SIG-M5 treated with dmso at 0.1 percent for 504 hours (cell line): ENCODE measurements at regions not wholly inside any gene's neighbourhood (a gene's known extent, or its start where the extent isn't known, plus 50 kb on each side); places are given as distances from the start of the nearest gene placed in this dataset.

Source experiments
- DNase-seq: peaks from one replicate; lab custom pipeline; 2025; ENCODE audit not compliant: unreplicated experiment; lab: John Stamatoyannopoulos, UW

DNA sequence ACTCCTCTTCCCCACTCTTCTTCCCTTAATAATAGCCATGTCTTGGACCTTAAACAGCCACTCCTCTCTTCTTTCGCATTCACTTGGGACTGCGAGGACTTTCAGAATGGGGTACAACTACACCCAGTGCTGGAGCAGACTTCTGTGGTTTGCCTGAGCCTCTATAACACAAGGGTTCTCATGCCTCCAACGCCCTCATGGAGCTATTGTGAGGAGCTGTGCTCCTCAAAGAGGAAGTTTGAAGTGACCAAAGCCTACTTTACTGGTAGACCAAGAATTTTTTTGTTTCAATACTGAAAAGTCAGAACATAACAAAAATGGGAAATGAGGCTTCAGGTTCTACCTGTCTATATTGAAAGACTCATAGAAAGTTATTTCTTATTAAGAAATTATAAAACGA, 316.4 kb downstream of the PIK3R1 start:
- no peak for DNase-seq

DNA sequence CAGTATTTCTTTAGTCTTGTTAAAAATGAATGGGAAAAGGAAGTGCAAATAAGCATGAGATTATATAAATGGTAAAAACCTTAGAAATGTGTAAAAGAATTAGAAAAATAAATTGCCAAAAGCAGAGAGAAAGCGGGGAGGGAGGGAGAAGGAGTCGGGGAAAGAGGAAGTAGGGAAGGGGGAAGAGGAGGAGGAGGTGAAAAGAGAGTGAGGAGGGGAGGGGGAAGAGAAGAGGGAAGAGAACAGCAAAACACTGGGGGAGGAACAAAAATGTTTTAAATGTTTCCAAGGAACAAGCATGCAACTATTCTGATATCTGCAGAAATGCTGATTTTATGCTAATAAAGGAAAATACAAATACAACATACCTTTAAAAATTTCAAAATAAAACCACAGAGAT, 317.5 kb downstream of the PIK3R1 start:
- DNase-seq, result peak; percentile 6

DNA sequence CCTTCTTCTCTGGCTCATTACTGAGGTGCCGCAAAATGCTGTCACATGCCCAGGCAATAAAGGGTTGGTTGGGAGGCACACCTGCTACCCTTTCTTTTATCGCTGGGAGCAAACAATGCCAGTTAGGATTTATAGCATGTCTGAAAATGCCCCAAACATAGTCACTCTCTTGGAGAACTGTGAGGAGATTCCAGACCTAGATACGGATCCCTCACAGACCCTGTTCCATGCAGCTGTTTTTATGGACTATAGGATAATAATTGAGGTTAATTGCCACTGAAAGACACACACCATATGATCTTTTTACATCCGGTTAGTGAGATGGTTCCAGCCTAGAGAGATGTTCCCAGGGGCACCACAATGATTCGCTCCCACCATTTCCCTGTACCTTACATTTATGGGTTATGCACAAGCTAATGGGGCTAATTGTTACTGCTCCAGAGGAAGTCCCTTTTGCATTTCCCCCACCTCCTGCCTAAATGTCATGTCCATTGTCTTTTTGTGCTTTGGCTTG, 318.1 kb downstream of the PIK3R1 start:
- DNase-seq, result no peak

DNA sequence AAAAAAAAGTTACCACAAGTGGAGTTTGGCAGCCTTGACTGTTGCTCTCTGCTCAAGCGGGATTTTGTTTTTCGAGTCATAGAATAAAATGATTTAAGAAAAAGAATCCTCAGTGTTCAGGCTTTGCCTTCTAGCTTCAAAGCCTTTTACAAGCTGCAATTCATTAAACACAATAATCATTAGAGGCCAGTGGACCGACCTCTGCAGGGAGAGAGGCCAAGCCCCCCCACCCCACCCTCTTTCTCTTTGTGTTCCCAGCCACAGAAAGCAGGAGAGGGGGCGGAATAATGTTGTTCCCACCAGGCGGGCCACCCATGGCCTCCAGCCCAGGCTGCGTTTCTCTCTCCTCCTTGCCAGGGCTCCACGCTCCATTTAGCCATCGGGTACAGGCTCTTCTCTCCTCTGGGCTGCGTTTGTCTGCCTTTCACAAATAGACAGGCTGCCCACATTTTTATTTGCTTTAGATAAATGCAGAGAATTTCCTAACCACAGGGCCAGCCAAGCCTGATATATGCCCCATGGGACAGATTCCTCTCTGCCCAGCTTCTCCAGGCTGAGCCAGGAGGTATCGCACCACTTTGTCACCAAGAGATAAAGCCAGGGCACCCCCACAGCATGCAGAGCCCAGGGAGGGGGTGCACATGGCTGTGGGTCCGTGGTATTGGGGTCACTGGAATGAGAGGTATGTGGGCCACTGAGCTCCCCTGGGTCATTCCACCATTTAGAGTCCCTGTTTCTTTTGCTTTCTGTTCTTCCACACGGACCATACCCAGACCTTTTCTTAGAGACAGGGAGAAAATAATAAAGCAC, 318.8 kb downstream of the PIK3R1 start:
- DNase-seq, result no peak

DNA sequence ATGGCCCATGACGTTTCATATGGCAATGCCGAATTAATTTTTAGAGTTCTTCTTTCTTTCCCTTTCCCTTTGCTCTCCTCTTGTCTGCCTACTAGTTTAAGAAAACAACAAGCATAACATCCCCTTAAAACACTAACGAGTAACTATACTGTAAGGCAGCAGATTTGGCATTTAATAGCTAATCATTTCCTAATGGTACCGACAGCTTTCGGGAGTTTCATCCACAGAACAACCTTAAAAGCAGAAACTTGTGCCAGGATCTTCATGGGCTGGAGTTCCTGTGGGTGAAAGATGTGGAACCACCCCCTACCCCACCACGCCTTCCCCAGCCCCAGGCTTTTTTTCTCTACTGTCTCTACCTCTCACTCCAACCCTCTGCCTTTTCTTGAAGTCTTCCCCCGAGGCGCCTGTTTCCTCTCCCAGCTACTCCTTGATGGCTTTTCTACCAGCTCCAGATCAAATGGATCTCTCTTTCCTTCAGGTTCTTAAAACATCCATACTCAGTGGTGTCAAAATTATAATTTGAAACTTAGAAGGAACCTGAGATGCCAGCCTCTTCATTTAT, 319.5 kb downstream of the PIK3R1 start:
- no peak for DNase-seq

DNA sequence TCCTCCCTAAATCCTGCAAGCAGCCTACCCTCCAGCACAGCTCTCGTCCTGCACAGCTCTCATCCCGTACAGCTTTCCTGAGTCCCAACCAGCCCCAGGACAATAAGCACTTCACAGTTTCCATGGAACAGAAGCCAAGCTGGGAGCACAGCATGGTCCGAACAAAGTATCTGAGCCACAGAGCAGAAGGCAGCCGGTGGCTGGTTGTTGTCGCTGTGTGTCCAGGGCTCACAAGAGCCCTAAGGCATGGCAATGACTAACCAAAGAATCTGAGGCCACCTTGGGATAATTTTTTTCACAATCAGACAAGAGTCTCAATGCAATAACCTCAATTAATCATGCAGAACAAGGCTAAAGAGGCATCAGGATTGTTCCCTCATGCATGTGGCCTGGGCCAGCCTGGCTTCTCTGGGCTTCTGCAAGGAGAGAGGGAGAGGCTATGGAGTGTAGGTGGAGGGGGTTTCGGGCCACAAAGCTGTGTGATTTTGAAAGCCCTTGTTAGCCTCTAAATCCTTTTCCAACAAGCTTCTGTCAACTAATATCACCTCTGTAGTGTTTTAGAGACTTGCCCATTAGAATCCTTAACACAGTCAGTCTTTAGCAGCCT, 323.4 kb downstream of the PIK3R1 start:
- no peak for DNase-seq

DNA sequence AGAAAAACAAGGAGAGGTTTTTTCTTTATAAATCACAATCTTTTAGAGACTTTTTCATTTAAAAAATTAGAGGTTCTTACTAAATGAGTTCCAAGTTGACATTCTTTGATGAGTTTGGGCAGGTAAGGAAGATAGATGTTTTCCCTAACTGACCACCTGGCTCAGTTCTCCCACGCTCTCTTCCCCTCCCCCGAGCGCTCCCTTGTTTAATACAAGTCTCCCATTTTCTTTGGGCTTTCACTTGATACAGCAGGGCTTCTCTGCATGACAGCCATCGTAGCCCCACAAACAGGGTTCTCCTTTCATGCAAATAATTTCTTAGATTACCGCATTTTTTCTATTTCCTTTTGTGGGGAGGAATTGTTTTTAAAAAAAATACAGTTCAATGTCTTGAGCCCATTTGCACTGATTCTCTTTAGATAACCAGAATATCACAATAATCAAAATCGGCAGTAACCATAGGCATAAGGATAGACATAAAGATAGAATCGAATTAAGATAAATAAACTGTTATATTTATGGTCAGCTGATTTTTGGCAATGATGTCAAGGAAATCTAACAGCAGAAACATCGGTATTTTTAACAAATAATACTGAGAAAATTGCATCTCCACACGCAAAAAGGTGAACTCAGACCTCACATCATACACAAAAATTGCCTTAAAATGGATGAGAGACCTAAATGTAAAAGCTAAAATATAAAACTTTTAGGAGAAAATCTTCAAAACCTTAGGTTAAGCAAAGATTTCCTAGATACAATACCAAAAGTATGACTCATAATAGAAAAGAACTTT, 325.4 kb downstream of the PIK3R1 start:
- no peak for DNase-seq

DNA sequence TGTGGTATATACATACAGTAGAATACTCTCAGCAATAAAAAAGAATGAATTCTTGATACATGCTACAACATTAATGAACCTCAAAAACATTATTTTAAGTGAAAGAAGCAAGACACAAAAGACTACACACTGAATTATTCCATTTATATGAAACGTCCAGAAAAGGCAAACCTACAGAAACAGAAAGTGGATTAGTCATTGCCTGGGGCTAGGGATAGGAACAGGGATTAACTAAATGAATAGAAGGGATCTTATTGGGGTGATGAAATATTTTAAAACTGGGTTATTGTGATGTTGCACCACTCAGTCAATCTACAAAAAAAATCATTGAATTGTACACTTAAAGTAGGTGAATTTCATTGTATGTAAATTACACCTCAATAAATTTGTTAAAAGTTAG, 326.7 kb downstream of the PIK3R1 start:
- DNase-seq, result no peak

DNA sequence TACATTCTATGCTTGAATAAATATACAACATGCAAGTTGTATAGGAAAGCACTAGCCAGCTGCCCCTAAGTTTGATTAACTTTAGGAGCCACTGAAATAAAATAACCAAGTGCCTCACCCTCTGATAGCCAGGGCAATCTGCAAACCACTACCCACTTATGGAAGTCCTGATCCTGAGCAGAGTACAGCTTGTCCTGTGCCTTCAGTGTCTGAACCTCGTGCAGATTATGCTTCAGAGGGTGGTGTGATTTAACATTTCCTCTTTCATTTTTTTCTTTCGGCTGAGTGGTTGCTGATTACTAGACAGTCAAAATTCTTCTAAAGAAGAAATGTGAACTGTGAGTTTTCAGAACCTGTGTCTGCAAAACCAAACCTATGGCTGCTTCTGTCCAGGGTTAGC, 327.7 kb downstream of the PIK3R1 start:
- no peak for DNase-seq

DNA sequence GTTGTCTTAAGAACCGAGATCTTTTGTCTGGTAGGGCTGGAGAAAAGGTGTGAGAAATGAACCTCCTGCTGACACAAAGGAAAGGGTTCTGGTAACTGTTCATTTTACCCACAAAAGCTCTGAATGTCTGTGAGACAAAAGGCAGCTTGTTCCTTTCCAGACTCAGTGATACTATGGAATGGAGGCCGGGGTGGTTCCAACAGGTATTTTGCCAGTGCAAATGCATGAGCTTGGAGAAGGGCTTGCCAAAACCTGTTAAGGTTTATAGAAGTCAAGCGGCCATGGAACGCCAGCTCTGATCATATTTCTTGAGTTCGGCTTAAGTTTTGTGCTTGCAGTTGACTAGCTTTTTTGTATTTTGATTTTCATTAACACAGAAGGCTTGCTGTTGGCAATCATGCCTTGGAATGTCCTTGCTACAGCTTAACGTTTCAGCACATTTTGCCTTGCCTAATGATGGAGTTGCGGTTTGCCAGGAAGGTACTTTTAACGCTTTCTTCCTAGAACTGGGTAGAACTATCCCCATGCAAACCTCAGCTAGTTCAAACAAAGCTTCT, 328.6 kb downstream of the PIK3R1 start:
- no peak for DNase-seq

DNA sequence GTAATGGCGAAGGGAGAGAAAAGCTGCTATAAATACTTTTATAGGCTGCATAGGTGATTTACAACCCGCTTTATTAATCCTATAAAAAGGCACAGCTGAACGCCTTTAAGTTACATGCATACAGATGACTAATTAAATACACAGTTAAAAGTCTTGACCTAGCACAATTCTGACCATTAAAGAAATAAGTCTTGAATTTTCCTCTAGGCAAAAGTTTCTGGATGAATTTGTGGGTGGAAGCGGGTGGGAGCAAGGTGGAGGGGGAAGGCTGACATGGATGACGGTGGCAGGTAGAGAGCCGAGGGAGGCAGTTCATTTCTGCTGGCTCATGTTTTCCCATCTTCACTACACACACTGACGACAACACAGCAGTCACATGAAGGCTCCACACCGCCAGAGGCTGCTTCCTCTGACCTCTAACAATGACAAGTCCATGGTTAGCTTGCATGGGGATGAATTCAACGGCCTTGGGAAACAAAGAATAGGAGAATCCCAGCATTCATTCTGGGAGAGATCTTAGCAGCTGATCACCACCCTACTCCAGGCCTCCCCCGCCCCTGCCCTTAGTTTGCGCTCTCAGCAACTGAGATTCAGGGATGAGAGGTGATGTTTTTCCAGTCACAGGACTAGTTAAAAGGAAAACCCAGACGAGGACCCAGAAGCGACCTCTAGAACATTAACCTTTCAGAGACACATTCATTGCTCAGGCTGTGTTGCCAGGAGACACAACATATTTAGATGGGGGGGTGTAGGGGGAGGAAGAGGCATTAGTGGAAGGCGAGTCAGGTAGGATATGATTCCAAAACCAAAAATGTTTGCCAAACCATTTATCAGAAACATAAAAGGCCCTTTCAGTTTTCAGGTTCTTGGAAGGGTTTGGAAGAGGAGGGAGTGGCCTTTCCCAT, 329.3 kb downstream of the PIK3R1 start:
- DNase-seq, result no peak

DNA sequence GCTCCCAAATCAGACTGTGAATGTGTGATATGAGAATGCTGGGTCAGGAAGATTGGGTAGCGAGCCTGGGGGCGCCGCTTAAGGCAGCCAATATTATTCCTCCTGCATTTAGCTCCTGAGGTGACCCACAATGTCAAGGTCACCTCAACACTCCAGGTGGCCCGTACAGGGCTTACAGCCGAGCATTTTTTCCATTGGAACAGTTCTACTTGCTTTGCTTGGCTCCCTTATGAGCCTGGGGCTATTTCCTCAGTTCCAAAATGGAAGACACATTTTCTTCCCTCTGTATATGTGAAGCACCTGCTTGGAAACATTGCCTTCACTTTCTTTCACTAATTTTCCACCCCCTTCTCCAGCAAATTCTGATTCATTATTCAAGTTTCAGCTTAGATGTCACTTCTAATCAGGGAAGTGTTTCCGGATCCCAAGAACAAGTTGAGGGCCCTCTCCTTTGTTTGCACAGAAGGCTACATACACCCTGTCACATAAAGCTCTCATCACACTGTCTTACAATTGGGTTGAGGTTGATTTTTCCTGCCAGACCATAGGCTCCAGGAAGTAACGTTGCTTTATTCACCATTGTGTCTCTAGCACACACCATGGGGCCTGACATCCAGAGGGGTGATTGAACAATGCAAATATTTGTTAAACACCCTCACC, 330.2 kb downstream of the PIK3R1 start:
- DNase-seq, result no peak

DNA sequence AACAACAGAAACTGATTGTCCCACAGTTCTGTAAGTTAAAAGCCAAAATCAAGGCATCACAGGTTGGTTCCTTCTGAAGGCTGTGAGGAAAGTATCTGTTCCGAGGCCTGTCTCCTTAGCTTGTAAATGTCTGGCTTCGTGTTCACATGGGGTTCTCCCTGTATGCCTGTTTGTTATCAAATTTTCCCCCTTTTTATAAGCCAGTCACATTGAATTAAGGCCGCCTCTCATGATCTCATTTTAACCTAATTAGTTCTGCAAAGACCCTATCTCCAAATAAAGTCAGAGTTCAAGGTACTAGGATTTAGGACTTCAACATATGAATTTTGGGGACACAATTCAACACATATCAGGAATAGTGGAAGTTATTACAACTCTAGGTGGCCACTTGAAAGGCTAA, 331.5 kb downstream of the PIK3R1 start:
- DNase-seq, result no peak

DNA sequence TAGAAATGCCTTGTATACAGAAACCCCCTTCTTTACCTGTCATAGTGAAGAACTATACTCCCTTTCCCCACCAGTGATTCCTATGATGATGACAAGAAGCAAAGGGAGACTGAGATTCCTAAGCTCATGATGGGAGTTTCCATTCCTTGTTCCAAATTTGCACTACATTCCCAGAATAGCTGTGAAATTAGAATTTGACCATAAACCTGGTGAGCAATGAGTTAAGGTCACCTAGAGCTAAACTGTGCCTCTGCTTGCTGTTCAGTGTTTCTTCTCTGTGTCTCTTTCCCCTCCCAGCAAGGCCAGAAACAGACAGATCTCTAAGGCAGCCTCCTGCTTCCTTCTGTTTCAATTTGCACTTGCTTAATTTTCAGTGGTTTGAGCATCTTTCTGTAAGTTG, 332.1 kb downstream of the PIK3R1 start:
- DNase-seq, result no peak

DNA sequence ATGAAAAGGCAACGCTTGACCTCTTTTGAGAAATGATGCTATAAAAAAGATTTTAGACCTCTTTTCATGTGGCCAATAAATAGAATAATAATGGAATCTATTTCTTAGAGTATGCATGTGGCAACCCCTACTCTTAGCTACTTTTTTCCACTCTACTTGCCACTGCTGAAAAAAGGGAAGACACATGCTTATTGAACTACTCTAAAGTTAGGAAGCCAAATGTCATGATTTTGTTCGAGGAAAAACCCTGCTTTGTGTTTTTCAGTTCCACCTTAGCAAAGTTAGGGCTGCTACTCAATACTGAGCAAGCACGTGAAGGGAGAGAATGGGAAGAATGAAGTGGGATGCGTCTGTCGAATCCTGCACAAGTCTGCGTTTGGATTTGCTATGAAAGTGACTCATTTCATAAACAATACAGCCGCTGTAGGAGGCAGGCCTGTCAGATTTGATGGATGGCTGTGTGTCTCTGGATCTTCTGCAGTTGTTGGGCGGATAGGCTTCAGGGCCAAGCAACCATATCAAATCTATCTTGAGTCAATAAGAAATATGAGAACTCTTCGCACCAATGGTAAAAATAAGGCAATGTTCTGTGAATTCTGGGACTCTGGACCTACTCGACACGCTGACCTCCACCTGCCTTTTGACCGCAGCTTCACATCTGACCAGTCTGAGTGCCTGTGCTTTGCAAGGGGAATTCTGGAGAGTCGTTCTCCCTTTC, 333.6 kb downstream of the PIK3R1 start:
- DNase-seq, result peak; percentile 52

DNA sequence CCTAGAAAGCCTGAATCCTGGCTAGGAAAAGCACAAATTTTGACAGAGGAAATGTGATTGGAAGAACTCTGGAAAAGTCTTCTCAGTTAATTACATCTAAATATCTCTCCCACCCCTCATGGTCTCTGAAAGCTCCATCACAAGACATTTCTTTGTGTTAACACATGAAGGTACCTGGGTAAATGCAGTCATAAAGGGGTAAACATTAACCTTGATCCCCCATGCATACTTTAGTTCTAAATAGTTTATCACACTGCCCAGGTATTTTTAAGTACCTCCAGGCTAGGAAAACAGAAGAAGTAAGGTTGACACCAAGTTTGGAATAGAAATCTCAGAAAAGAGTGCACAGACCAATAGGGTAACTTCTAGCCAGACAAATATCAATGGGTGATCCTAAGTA, 334.5 kb downstream of the PIK3R1 start:
- no peak for DNase-seq

DNA sequence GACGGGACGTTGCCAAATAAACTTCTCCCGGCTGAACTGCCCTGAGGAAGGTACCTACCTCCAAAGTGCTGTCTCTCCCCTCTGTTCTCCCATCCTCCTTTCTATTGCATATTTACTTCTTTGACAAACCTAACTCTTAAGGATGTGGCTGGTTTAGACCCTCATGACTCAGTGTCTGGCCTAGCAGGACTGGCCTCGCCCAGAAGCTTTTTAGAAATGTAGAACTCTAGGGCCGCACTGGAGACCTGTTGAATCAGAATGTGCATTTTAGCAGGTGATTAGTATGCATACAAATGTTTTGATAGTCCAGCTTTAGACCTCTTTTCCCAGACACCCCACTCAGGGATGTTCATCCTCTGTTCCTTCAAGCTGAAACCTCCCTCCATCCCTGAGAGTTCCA, 335.9 kb downstream of the PIK3R1 start:
- DNase-seq, result no peak

DNA sequence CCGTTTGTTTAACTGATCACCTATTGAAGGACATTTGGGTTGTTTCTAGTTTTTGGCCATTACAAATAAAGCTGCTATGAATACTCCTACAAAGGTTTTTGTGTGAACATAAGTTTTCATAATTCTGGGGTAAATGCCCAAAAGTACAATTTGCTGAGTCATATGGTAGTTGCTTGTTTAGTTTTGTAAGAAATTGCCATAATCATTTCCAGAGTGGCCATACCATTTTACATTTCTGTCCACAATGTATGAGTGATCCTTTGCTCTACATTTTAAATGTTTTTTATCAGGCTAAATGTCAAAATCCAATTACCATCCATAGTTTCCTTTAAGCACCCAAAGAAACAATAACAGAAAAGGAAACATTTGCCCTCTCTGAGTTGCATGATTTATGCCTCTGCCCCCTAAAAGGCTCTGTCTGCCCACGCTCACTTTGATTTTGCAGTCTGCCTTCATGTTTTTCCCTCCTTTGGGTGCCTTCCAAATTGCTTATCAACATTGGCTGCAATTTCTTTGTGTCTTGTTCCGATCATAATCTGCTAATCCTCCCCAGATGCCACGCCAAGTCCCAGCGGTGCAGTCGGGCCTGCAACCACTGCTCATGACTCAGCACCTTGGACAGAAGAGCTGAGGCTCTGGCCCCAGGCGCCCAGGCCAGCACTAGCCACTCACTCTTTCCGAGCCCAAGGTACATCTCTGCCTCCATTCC, 339.2 kb downstream of the PIK3R1 start:
- no peak for DNase-seq
